ENCODE measurements at regions not wholly inside any gene's neighbourhood (a gene's known extent, or its start where the extent isn't known, plus 50 kb on each side); places are given as distances from the start of the nearest gene placed in this dataset.

- Histone ChIP-seq H3K4me3 (no peak overlapping the region), H3K4me1 (ENCODE audit: insufficient read depth) (0 out of 2 replicates have a peak, but pooled peaks cover 4% of the 10 kb centered on the region), H3K27ac (ENCODE audit: low read depth) (no peak overlapping the region), H3K27me3 (ENCODE audit: insufficient read depth) (no peaks in the 10 kb centered on the region), H3F3A (replicated peaks; ENCODE audit: low read depth) (no peaks in the 10 kb centered on the region), H3K4me2 (no peak overlapping the region), H2AFZ (no peak overlapping the region), H3K79me2 (replicated peaks; ENCODE audit: insufficient read depth) (no peaks in the 10 kb centered on the region), H3K9me2 (ENCODE audit: insufficient read depth) (no peaks in the 10 kb centered on the region), H4K20me1 (replicated peaks; ENCODE audit: insufficient read depth) (no peaks in the 10 kb centered on the region), H3K36me3 (ENCODE audit: insufficient read depth) (no peaks in the 10 kb centered on the region)
- no peak overlapping the region for H3K4me3 Mint-ChIP-seq
- no peaks in the 10 kb centered on the region for H3K36me3 Mint-ChIP-seq (ENCODE audit: low read depth)
- TF ChIP-seq JUNB (IDR thresholded peaks at IDR 0.05; ENCODE audit: unreplicated experiment) (no peak), ETS1 (IDR thresholded peaks at IDR 0.05) (no peak), POLR2AphosphoS5 (IDR thresholded peaks at IDR 0.05; ENCODE audit: low read depth) (no peak), REST (IDR thresholded peaks at IDR 0.05; ENCODE audit: unreplicated experiment) (no peak), CTCF (conservative IDR thresholded peaks at IDR 0.05; ENCODE audit: low read depth in 2 of 2) (no peak), STAT1 (IDR thresholded peaks at IDR 0.05; ENCODE audit: unreplicated experiment) (no peak), EZH2 (IDR thresholded peaks at IDR 0.05; ENCODE audit: low read depth, unreplicated experiment) (no peak), CREB1 (CRISPR knock-in tag; IDR thresholded peaks at IDR 0.05; ENCODE audit: low read depth) (no peak)
- no peak overlapping the region for H3K27ac Mint-ChIP-seq
- no peaks in the 10 kb centered on the region for H3K9me3 Mint-ChIP-seq
- ATAC-seq (no peak), DNase-seq (ENCODE audit: low spot score) (no peak)
- peaks cover 8% of the 10 kb centered on the region; the same call in 2 of the 3 replicates for H3K4me1 Mint-ChIP-seq
- H3K27me3 Mint-ChIP-seq (ENCODE audit: insufficient read depth, low read depth, poor library complexity), result no peaks in the 10 kb centered on the region
Measured at GRCh38 chrX:9285342-9285771, 179.5 kb upstream of the TBL1X start.

GRCh38 chrX:9286234-9286633, 178.6 kb upstream of the TBL1X start:
- no peaks in the 10 kb centered on the region for H3K9me3 Mint-ChIP-seq
- no peaks in the 10 kb centered on the region for H4K20me1 ChIP-seq (replicated peaks; ENCODE audit: insufficient read depth)
- TF ChIP-seq POLR2AphosphoS5 (IDR thresholded peaks at IDR 0.05; ENCODE audit: low read depth), result no peak
- TF ChIP-seq EZH2phosphoT487 (IDR thresholded peaks at IDR 0.05; ENCODE audit: unreplicated experiment), result no peak
- no peak for TF ChIP-seq ZNF462 (CRISPR knock-in tag; IDR thresholded peaks at IDR 0.05)

More at GRCh38 chrX:9286234-9286633, 178.6 kb upstream of the TBL1X start:
- ATAC-seq (no peak), DNase-seq (ENCODE audit: low spot score) (no peak)
- no peak overlapping the region for H2AFZ ChIP-seq
- 0 out of 2 replicates have a peak, but pooled peaks cover 4% of the 10 kb centered on the region for H3K4me1 ChIP-seq (ENCODE audit: insufficient read depth)
- H3K27me3 ChIP-seq (ENCODE audit: insufficient read depth), result no peaks in the 10 kb centered on the region
- H3K27ac Mint-ChIP-seq, result no peak overlapping the region
- H3K27ac ChIP-seq (ENCODE audit: low read depth), result no peak overlapping the region
- H3K36me3 ChIP-seq (ENCODE audit: insufficient read depth), result no peaks in the 10 kb centered on the region
- H3K4me3 Mint-ChIP-seq, result no peak overlapping the region
- no peaks in the 10 kb centered on the region for H3K9me2 ChIP-seq (ENCODE audit: insufficient read depth)
- H3K36me3 Mint-ChIP-seq (ENCODE audit: low read depth), result no peaks in the 10 kb centered on the region
- no peaks in the 10 kb centered on the region for H3K79me2 ChIP-seq (replicated peaks; ENCODE audit: insufficient read depth)
- no peak overlapping the region for H3K4me3 ChIP-seq
- H3K4me1 Mint-ChIP-seq, result peaks cover 17% of the 10 kb centered on the region
- H3K4me2 ChIP-seq, result no peak overlapping the region
- no peaks in the 10 kb centered on the region for H3F3A ChIP-seq (replicated peaks; ENCODE audit: low read depth)
- peaks cover 5% of the 10 kb centered on the region for H3K27me3 Mint-ChIP-seq (ENCODE audit: insufficient read depth, low read depth, poor library complexity)

Measured in GM23338 (cell line).